HAP-1 (cell line): ENCODE measurements at regions not wholly inside any gene's neighbourhood (a gene's known extent, or its start where the extent isn't known, plus 50 kb on each side); places are given as distances from the start of the nearest gene placed in this dataset.

ENCODE experiments used
- DNase-seq, 2 experiments: peaks; one replicate each; pipeline ENCODE4 v3.0.0-alpha.2; 2016 to 2020; ENCODE audit warnings: low spot score in 2 of 2
- H3K27me3 ChIP-seq: fragments of 250-450 bp; sonication (Bioruptor Pico); 2 replicates; pipeline ENCODE4 v1.5.1; 2020; ENCODE audit warnings: low read depth, mild to moderate bottlenecking, moderate library complexity
- H3K36me3 ChIP-seq: fragments of 250-450 bp; sonication (Bioruptor Pico); replicated peaks from 2 replicates; pipeline ENCODE4 v1.5.1; 2020; ENCODE audit warnings: mild to moderate bottlenecking
- H3K4me1 ChIP-seq: fragments of 250-450 bp; sonication (Bioruptor Pico); 2 replicates; pipeline ENCODE4 v1.5.1; 2020; ENCODE audit warnings: mild to moderate bottlenecking
- H3K4me3 ChIP-seq: fragments of 250-450 bp; sonication (Bioruptor Pico); 2 replicates; pipeline ENCODE4 v1.5.1; 2020; ENCODE audit warnings: mild to moderate bottlenecking, moderate library complexity
- H3K9me3 ChIP-seq: fragments of 250-450 bp; sonication (Bioruptor Pico); 2 replicates; pipeline ENCODE4 v1.5.1; 2020; ENCODE audit warnings: mild to moderate bottlenecking, moderate library complexity
- in situ Hi-C: fragments of 300-500 bp; cut with MboI; formaldehyde crosslinking; loops from 3 replicates; pipeline ENCODE4 v1.14.3; 2020; ENCODE audit warnings: low sequenced_read_pairs, inconsistent platforms, mixed read lengths

- Histone ChIP-seq H3K27me3 (no peaks in the 10 kb centered on the region), H3K4me1 (peaks cover 25% of the 10 kb centered on the region), H3K4me3 (no peak overlapping the region), H3K36me3 (no peaks in the 10 kb centered on the region), H3K9me3 (no peaks in the 10 kb centered on the region)
- peak; percentile 39 to 54 for DNase-seq
- in situ Hi-C loops: no loop called here
Observed at GRCh38 chr9:106284296-106284695, 578.7 kb upstream of the ZNF462 start.

GRCh38 chr9:106286249-106286648, 576.7 kb upstream of the ZNF462 start:
- Histone ChIP-seq H3K9me3 (no peaks in the 10 kb centered on the region), H3K4me3 (no peak overlapping the region), H3K4me1 (peaks cover 25% of the 10 kb centered on the region), H3K27me3 (no peaks in the 10 kb centered on the region), H3K36me3 (no peaks in the 10 kb centered on the region)
- in situ Hi-C loops: no loop called here
- DNase-seq: peak; percentile 64 to 68

GRCh38 chr9:106287091-106287631, 575.8 kb upstream of the ZNF462 start:
- in situ Hi-C loops: no loop called here
- no peaks in the 10 kb centered on the region for H3K9me3 ChIP-seq
- DNase-seq: peak; percentile 82 to 84
- no peaks in the 10 kb centered on the region for H3K27me3 ChIP-seq
- H3K4me3 ChIP-seq: no peak overlapping the region
- H3K4me1 ChIP-seq: peaks cover 25% of the 10 kb centered on the region
- no peaks in the 10 kb centered on the region for H3K36me3 ChIP-seq

GRCh38 chr9:106287731-106288130, 575.2 kb upstream of the ZNF462 start:
- Histone ChIP-seq H3K4me1 (peaks cover 25% of the 10 kb centered on the region), H3K4me3 (no peak overlapping the region), H3K27me3 (no peaks in the 10 kb centered on the region), H3K9me3 (no peaks in the 10 kb centered on the region), H3K36me3 (no peaks in the 10 kb centered on the region)
- in situ Hi-C loops: no loop called here
- DNase-seq: no peak

- H3K4me3 ChIP-seq: no peak overlapping the region
- no peaks in the 10 kb centered on the region for H3K27me3 ChIP-seq
- H3K4me1 ChIP-seq: peaks cover 25% of the 10 kb centered on the region
- no peaks in the 10 kb centered on the region for H3K9me3 ChIP-seq
- in situ Hi-C loops: no loop called here
- no peaks in the 10 kb centered on the region for H3K36me3 ChIP-seq
- DNase-seq: no peak
Observed at GRCh38 chr9:106288689-106289088, 574.3 kb upstream of the ZNF462 start.

- Histone ChIP-seq H3K36me3 (no peaks in the 10 kb centered on the region), H3K9me3 (no peaks in the 10 kb centered on the region), H3K27me3 (no peaks in the 10 kb centered on the region), H3K4me3 (no peak overlapping the region), H3K4me1 (peaks cover 35% of the 10 kb centered on the region)
- no peak for DNase-seq
- in situ Hi-C loops: no loop called here
Observed at GRCh38 chr9:106291786-106292185, 571.2 kb upstream of the ZNF462 start.

- Histone ChIP-seq H3K36me3 (no peaks in the 10 kb centered on the region), H3K4me1 (peaks cover 26% of the 10 kb centered on the region)
- in situ Hi-C loops: no loop called here
Observed at GRCh38 chr9:106296426-106296825, 566.5 kb upstream of the ZNF462 start.

GRCh38 chr9:106298997-106299396, 564.0 kb upstream of the ZNF462 start:
- in situ Hi-C loops: no loop called here
- Histone ChIP-seq H3K4me1 (peaks cover 26% of the 10 kb centered on the region), H3K9me3 (no peaks in the 10 kb centered on the region), H3K36me3 (no peaks in the 10 kb centered on the region), H3K4me3 (no peak overlapping the region), H3K27me3 (no peaks in the 10 kb centered on the region)
- DNase-seq: no peak

More at GRCh38 chr9:106296426-106296825, 566.5 kb upstream of the ZNF462 start:
- H3K9me3 ChIP-seq: no peaks in the 10 kb centered on the region
- H3K4me3 ChIP-seq: no peak overlapping the region
- H3K27me3 ChIP-seq: no peaks in the 10 kb centered on the region
- DNase-seq: peak; percentile 72 to 99

- Histone ChIP-seq H3K36me3 (no peaks in the 10 kb centered on the region), H3K4me3 (no peak overlapping the region), H3K27me3 (no peaks in the 10 kb centered on the region), H3K4me1 (no peaks in the 10 kb centered on the region), H3K9me3 (no peaks in the 10 kb centered on the region)
- DNase-seq: no peak
- in situ Hi-C loops: no loop called here
Observed at GRCh38 chr9:106304401-106304920, 558.5 kb upstream of the ZNF462 start.

- H3K36me3 ChIP-seq: no peaks in the 10 kb centered on the region
- no peak for DNase-seq
- no peak overlapping the region for H3K4me3 ChIP-seq
- H3K4me1 ChIP-seq: peaks cover 2% of the 10 kb centered on the region; the same call in 1 of the 2 replicates
- in situ Hi-C loops: no loop called here
- no peaks in the 10 kb centered on the region for H3K27me3 ChIP-seq
- no peaks in the 10 kb centered on the region for H3K9me3 ChIP-seq
Observed at GRCh38 chr9:106305428-106306133, 557.4 kb upstream of the ZNF462 start.

- Histone ChIP-seq H3K36me3 (no peaks in the 10 kb centered on the region), H3K4me1 (peaks cover 5% of the 10 kb centered on the region; the same call in 1 of the 2 replicates), H3K27me3 (no peaks in the 10 kb centered on the region), H3K9me3 (no peaks in the 10 kb centered on the region), H3K4me3 (no peak overlapping the region)
- in situ Hi-C loops: no loop called here
- DNase-seq: no peak
Observed at GRCh38 chr9:106307670-106308069, 555.3 kb upstream of the ZNF462 start.

- H3K36me3 ChIP-seq: no peaks in the 10 kb centered on the region
- no peak for DNase-seq
- H3K27me3 ChIP-seq: no peaks in the 10 kb centered on the region
- no peak overlapping the region for H3K4me3 ChIP-seq
- peaks cover 5% of the 10 kb centered on the region; the same call in 1 of the 2 replicates for H3K4me1 ChIP-seq
- in situ Hi-C loops: no loop called here
- no peaks in the 10 kb centered on the region for H3K9me3 ChIP-seq
Observed at GRCh38 chr9:106309925-106310324, 553.0 kb upstream of the ZNF462 start.

- in situ Hi-C loops: no loop called here
- H3K36me3 ChIP-seq: no peaks in the 10 kb centered on the region
Observed at GRCh38 chr9:106310782-106311181, 552.2 kb upstream of the ZNF462 start.

GRCh38 chr9:106312906-106313305, 550.1 kb upstream of the ZNF462 start:
- H3K27me3 ChIP-seq: no peaks in the 10 kb centered on the region
- no peaks in the 10 kb centered on the region for H3K36me3 ChIP-seq
- no peak overlapping the region for H3K4me3 ChIP-seq
- in situ Hi-C loops: no loop called here
- no peaks in the 10 kb centered on the region for H3K9me3 ChIP-seq
- no peak for DNase-seq
- H3K4me1 ChIP-seq: peaks cover 5% of the 10 kb centered on the region; the same call in 1 of the 2 replicates

More at GRCh38 chr9:106310782-106311181, 552.2 kb upstream of the ZNF462 start:
- DNase-seq: no peak
- H3K27me3 ChIP-seq: no peaks in the 10 kb centered on the region
- H3K4me1 ChIP-seq: peaks cover 5% of the 10 kb centered on the region; the same call in 1 of the 2 replicates
- H3K9me3 ChIP-seq: no peaks in the 10 kb centered on the region
- H3K4me3 ChIP-seq: no peak overlapping the region
